H1 (cell line): ENCODE measurements at regions not wholly inside any gene's neighbourhood (a gene's known extent, or its start where the extent isn't known, plus 50 kb on each side); places are given as distances from the start of the nearest gene placed in this dataset.

Source experiments
- CTCF ChIA-PET: fragments of 300-600 bp; sonication (Branson Sonifier 250); formaldehyde crosslinking; loops from one replicate; lab custom pipeline; 2021; ENCODE audit not compliant: partially characterized antibody; lab: Charles Lee
- POLR2A ChIA-PET: fragments of 300-600 bp; sonication (Branson Sonifier 250); formaldehyde crosslinking; loops from one replicate; lab custom pipeline; 2021; ENCODE audit warnings: inconsistent platforms; ENCODE audit not compliant: partially characterized antibody; lab: Charles Lee
- DNase-seq, 2 experiments: peaks; one replicate each; pipeline versions ENCODE4 v3.0.0 to v3.0.0-alpha.2; 2010 to 2022; ENCODE audit warnings: low spot score in 2 of 2, low read depth in 1 of 2, mixed read lengths in 1 of 2
- FAIRE-seq: peaks from 2 replicates; lab custom pipeline; 2011; peaks lifted over from hg19 to GRCh38; lab: Jason Lieb, UNC
- H2AFZ ChIP-seq: 2 replicates; pipeline ENCODE4 v1.8.1; 2012; ENCODE audit warnings: low read length, inconsistent platforms
- H2AK5ac ChIP-seq: 2 replicates; pipeline ENCODE4 v1.6.1; 2013; ENCODE audit warnings: low read depth, low read length
- H2BK120ac ChIP-seq: replicated peaks from 2 replicates; pipeline ENCODE3; 2013; ENCODE audit warnings: low read depth, low read length, inconsistent platforms
- H2BK12ac ChIP-seq: 2 replicates; pipeline ENCODE4 v1.6.1; 2013; ENCODE audit warnings: low read depth, low read length
- H2BK15ac ChIP-seq: 2 replicates; pipeline ENCODE4 v1.6.1; 2013; ENCODE audit warnings: low read length
- H2BK20ac ChIP-seq: 2 replicates; pipeline ENCODE4 v1.6.1; 2013; ENCODE audit warnings: low read length
- H2BK5ac ChIP-seq: 2 replicates; pipeline ENCODE4 v1.6.1; 2013; ENCODE audit warnings: low read depth, low read length
- H3K14ac ChIP-seq: 2 replicates; pipeline ENCODE4 v1.6.1; 2013; ENCODE audit warnings: inconsistent platforms; ENCODE audit not compliant: insufficient read length
- H3K18ac ChIP-seq: 2 replicates; pipeline ENCODE4 v1.6.1; 2013; ENCODE audit warnings: low read length; ENCODE audit errors: extremely low read depth
- H3K23ac ChIP-seq: 2 replicates; pipeline ENCODE4 v1.6.1; 2013; ENCODE audit warnings: inconsistent platforms; ENCODE audit not compliant: insufficient read length
- H3K23me2 ChIP-seq: 2 replicates; pipeline ENCODE4 v1.6.1; 2013; ENCODE audit warnings: low read depth, low read length
- H3K27ac ChIP-seq: 2 replicates; pipeline ENCODE4 v1.6.1; 2011; ENCODE audit warnings: low read depth, low read length, inconsistent platforms
- H3K27me3 ChIP-seq, 4 experiments: replicated peaks in 1 of 4; 1 replicate in 1 of 4; 2 replicates in 3 of 4; pipeline versions ENCODE4 v1.6.1 to v1.8.1; 2011 to 2013; ENCODE audit warnings: low read length in 3 of 4, mild to moderate bottlenecking in 3 of 4, inconsistent platforms in 2 of 4, mixed read lengths in 2 of 4, moderate library complexity in 1 of 4; ENCODE audit not compliant: control insufficient read depth in 3 of 4, insufficient read depth in 3 of 4; ENCODE audit errors: extremely low read depth in 1 of 4
- H3K36me3 ChIP-seq, 4 experiments: 2 replicates each; pipeline versions ENCODE4 v1.6.1 to v1.8.1; 2011 to 2013; ENCODE audit warnings: mild to moderate bottlenecking in 4 of 4, low read length in 3 of 4, moderate library complexity in 2 of 4, control low read depth in 1 of 4, inconsistent platforms in 1 of 4; ENCODE audit not compliant: insufficient read depth in 4 of 4, control insufficient read depth in 2 of 4
- H3K4ac ChIP-seq: replicated peaks from 2 replicates; pipeline ENCODE3; 2013; ENCODE audit warnings: low read length, low read depth, mixed read lengths, inconsistent platforms; ENCODE audit not compliant: insufficient read length
- H3K4me1 ChIP-seq, 4 experiments: replicated peaks in 1 of 4; 1 replicate in 1 of 4; 2 replicates in 3 of 4; pipeline versions ENCODE4 v1.6.1 to v1.8.1; 2011 to 2013; ENCODE audit warnings: low read length in 3 of 4, inconsistent platforms in 2 of 4, mixed read lengths in 1 of 4; ENCODE audit not compliant: insufficient read depth in 4 of 4, control insufficient read depth in 3 of 4
- H3K4me2 ChIP-seq, 2 experiments: 2 replicates each; pipeline versions ENCODE4 v1.6.1 to v1.8.1; 2011 to 2013; ENCODE audit warnings: low read depth in 2 of 2, low read length in 2 of 2, control low read depth in 1 of 2, inconsistent platforms in 1 of 2, mild to moderate bottlenecking in 1 of 2; ENCODE audit not compliant: insufficient read depth in 1 of 2
- H3K4me3 ChIP-seq, 4 experiments: fragments of 200-600, 300-600 bp in 1 of 4; sonication (generic), shearing (Covaris generic), sonication (Bioruptor Twin) in 1 of 4; 2 replicates each; pipeline versions ENCODE4 v1.5.1 to v1.8.1; 2011 to 2016; ENCODE audit warnings: low read length in 4 of 4, low read depth in 3 of 4, control low read depth in 2 of 4, inconsistent platforms in 2 of 4, mild to moderate bottlenecking in 2 of 4, mixed read lengths in 1 of 4, moderate library complexity in 1 of 4; ENCODE audit not compliant: insufficient read depth in 2 of 4; ENCODE audit errors: extremely low read depth in 1 of 4
- H3K56ac ChIP-seq: replicated peaks from 2 replicates; pipeline ENCODE3; 2013; ENCODE audit warnings: low read depth, mild to moderate bottlenecking, mixed read lengths, low read length, inconsistent platforms; ENCODE audit not compliant: insufficient read length
- H3K79me1 ChIP-seq: 2 replicates; pipeline ENCODE4 v1.6.1; 2013; ENCODE audit warnings: low read depth, low read length, control low read depth
- H3K79me2 ChIP-seq, 2 experiments: 2 replicates each; pipeline versions ENCODE4 v1.6.1 to v1.8.1; 2012 to 2013; ENCODE audit warnings: low read length in 2 of 2, mild to moderate bottlenecking in 2 of 2, inconsistent platforms in 1 of 2; ENCODE audit not compliant: insufficient read depth in 2 of 2, control insufficient read depth in 1 of 2
- H3K9ac ChIP-seq, 4 experiments: replicated peaks in 1 of 4; 1 replicate in 1 of 4; 2 replicates in 3 of 4; pipeline versions ENCODE4 v1.6.1 to v1.8.1; 2011 to 2013; ENCODE audit warnings: low read depth in 3 of 4, low read length in 3 of 4, control low read depth in 2 of 4, mild to moderate bottlenecking in 2 of 4, moderate library complexity in 2 of 4, inconsistent platforms in 1 of 4; ENCODE audit errors: extremely low read depth in 1 of 4
- H3K9me3 ChIP-seq, 2 experiments: 2 replicates each; pipeline versions ENCODE4 v1.6.1 to v1.8.1; 2012 to 2013; ENCODE audit warnings: mild to moderate bottlenecking in 2 of 2, moderate library complexity in 2 of 2, control low read depth in 1 of 2, inconsistent platforms in 1 of 2, low read depth in 1 of 2, low read length in 1 of 2, mixed read lengths in 1 of 2; ENCODE audit not compliant: insufficient read depth in 2 of 2
- H4K20me1 ChIP-seq, 2 experiments: replicated peaks in 1 of 2; 2 replicates each; pipeline versions ENCODE3 to v1.8.1; 2011 to 2013; ENCODE audit warnings: inconsistent platforms in 2 of 2, low read length in 2 of 2, mild to moderate bottlenecking in 1 of 2; ENCODE audit not compliant: insufficient read depth in 2 of 2, control insufficient read depth in 1 of 2
- H4K5ac ChIP-seq: 2 replicates; pipeline ENCODE4 v1.6.1; 2013; ENCODE audit warnings: low read length, low read depth, mixed read lengths, inconsistent platforms; ENCODE audit not compliant: insufficient read length
- H4K8ac ChIP-seq: 2 replicates; pipeline ENCODE4 v1.8.0; 2013; ENCODE audit warnings: mild to moderate bottlenecking, moderate library complexity, low read length, inconsistent platforms; ENCODE audit not compliant: insufficient read depth; ENCODE audit errors: extremely low read depth
- H4K91ac ChIP-seq: replicated peaks from 2 replicates; pipeline ENCODE3; 2013; ENCODE audit warnings: low read length, mixed read lengths, inconsistent platforms; ENCODE audit not compliant: insufficient read length
- GABPA ChIP-seq: IDR thresholded peaks from 2 replicates; pipeline ENCODE4 v1.6.1; 2011; ENCODE audit warnings: mild to moderate bottlenecking, low read length, moderate library complexity, borderline replicate concordance; ENCODE audit not compliant: insufficient read depth
- RXRA ChIP-seq: IDR thresholded peaks from 2 replicates; pipeline ENCODE4 v1.6.1; 2011; ENCODE audit warnings: low read depth, mild to moderate bottlenecking, low read length, moderate library complexity; ENCODE audit not compliant: insufficient read depth
- SP2 ChIP-seq: IDR thresholded peaks from 2 replicates; pipeline ENCODE4 v1.6.1; 2012; ENCODE audit warnings: mild to moderate bottlenecking, low read length, inconsistent platforms
- TAF1 ChIP-seq: IDR thresholded peaks from 2 replicates; pipeline ENCODE4 v1.6.1; 2011; ENCODE audit warnings: mild to moderate bottlenecking, low read depth, low read length
- TCF12 ChIP-seq: IDR thresholded peaks from 2 replicates; pipeline ENCODE4 v1.6.1; 2011; ENCODE audit warnings: low read depth, mild to moderate bottlenecking, low read length
- WGBS, 2 experiments: shearing (Covaris generic) in 1 of 2; methylation state at CpG; one replicate each; pipeline versions ENCODE4 v1.1.6 to v1.1.7; 2013 to 2015; ENCODE audit warnings: low lambda C conversion rate in 2 of 2, mixed read lengths in 2 of 2, inconsistent platforms in 1 of 2, low coverage in 1 of 2, missing lambda C conversion rate in 1 of 2; ENCODE audit not compliant: insufficient replicate concordance in 2 of 2, insufficient coverage in 1 of 2, insufficient read length in 1 of 2; ENCODE audit errors: extremely low coverage in 1 of 2, missing lambda C conversion rate in 1 of 2; 5-methylcytosine and 5-hydroxymethylcytosine counted together
- TF ChIP-seq, protein P1 (sequence below): IDR thresholded peaks from 2 replicates; pipeline ENCODE4 v1.6.1; 2011; ENCODE audit warnings: low read depth, mild to moderate bottlenecking, low read length; ENCODE audit not compliant: insufficient read depth
- TF ChIP-seq, protein P2 (sequence below), 3 experiments: IDR thresholded peaks; 1 replicate in 2 of 3; 2 replicates in 1 of 3; pipeline versions ENCODE4 v1.5.1 to v1.6.1; 2011; ENCODE audit warnings: low read length in 3 of 3, mild to moderate bottlenecking in 3 of 3, inconsistent platforms in 2 of 3, low read depth in 1 of 3, moderate library complexity in 1 of 3; ENCODE audit not compliant: insufficient read depth in 1 of 3; ENCODE audit errors: control extremely low read depth in 1 of 3

DNA sequence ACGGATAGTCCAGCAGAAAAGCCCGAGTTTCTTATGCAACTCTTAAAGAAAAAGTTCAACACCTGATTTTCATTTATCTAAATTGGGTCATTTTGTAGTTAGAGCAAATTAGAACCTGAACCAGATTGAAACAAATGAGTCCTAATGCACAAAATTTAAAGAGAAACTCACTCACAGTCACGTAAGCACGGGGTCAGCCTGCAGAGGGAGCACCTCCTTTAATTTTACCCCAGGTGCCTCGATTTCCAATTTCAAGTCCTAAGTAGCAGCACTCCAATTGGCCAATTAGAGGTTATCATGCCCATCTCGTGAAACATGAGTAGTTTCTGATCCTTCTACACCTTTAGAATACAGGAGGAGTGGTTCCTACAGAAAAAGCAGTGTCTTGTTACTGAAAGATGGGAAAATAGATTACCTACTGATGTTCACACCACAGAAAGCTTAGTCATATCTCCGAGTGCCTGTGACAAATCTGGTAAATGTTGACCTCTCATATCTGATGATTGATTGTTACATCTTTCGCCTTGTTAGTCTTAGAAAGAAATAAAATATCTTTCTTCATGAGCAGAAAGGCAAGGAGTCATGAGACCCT, 1929.8 kb upstream of the LRRTM1 start:
- no peak overlapping the region for H2AFZ ChIP-seq
- no peak overlapping the region for H4K91ac ChIP-seq
- H3K79me2 ChIP-seq, result no peaks in the 10 kb centered on the region
- H3K9ac ChIP-seq, result no peak overlapping the region
- no peak overlapping the region for H4K5ac ChIP-seq
- H2BK15ac ChIP-seq, result no peak overlapping the region
- no peaks in the 10 kb centered on the region for H3K79me1 ChIP-seq
- H3K4me3 ChIP-seq, result no peak overlapping the region
- no peak overlapping the region for H3K18ac ChIP-seq
- H3K14ac ChIP-seq, result no peak overlapping the region
- no peak overlapping the region for H2BK5ac ChIP-seq
- H3K4me1 ChIP-seq, result no peaks in the 10 kb centered on the region
- H3K9me3 ChIP-seq, result no peaks in the 10 kb centered on the region
- H4K20me1 ChIP-seq, result no peaks in the 10 kb centered on the region
- H3K27me3 ChIP-seq, result no peaks in the 10 kb centered on the region
- H2BK20ac ChIP-seq, result no peak overlapping the region
- ChIA-PET POLR2A (no interaction called here), CTCF (interaction anchor here (1.2 kb wide), 1 partner anchor 337 kb away, joined by 3 read pairs; no protein-coding TSS in a partner anchor)
- H3K36me3 ChIP-seq, result no peaks in the 10 kb centered on the region
- DNase-seq (no peak), FAIRE-seq (no peak)
- H3K4ac ChIP-seq, result no peak overlapping the region
- no peak overlapping the region for H3K56ac ChIP-seq
- no peak overlapping the region for H3K23ac ChIP-seq
- no peak overlapping the region for H2AK5ac ChIP-seq
- WGBS, 2 experiments, result 87% methylated on average over 8 of the region's 8 CpGs; no CpG with 5 or more reads in 1 of the 2 experiments
- no peak overlapping the region for H2BK120ac ChIP-seq
- H3K27ac ChIP-seq, result no peak overlapping the region
- H3K4me2 ChIP-seq, result no peak overlapping the region
- no peaks in the 10 kb centered on the region for H3K23me2 ChIP-seq
- no peak overlapping the region for H4K8ac ChIP-seq
- no peak overlapping the region for H2BK12ac ChIP-seq
- TF ChIP-seq TAF1, result no peak
- TF ChIP-seq, protein P1, sequence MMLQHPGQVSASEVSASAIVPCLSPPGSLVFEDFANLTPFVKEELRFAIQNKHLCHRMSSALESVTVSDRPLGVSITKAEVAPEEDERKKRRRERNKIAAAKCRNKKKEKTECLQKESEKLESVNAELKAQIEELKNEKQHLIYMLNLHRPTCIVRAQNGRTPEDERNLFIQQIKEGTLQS, result no peak
- TF ChIP-seq TCF12, result no peak
- TF ChIP-seq, protein P2, sequence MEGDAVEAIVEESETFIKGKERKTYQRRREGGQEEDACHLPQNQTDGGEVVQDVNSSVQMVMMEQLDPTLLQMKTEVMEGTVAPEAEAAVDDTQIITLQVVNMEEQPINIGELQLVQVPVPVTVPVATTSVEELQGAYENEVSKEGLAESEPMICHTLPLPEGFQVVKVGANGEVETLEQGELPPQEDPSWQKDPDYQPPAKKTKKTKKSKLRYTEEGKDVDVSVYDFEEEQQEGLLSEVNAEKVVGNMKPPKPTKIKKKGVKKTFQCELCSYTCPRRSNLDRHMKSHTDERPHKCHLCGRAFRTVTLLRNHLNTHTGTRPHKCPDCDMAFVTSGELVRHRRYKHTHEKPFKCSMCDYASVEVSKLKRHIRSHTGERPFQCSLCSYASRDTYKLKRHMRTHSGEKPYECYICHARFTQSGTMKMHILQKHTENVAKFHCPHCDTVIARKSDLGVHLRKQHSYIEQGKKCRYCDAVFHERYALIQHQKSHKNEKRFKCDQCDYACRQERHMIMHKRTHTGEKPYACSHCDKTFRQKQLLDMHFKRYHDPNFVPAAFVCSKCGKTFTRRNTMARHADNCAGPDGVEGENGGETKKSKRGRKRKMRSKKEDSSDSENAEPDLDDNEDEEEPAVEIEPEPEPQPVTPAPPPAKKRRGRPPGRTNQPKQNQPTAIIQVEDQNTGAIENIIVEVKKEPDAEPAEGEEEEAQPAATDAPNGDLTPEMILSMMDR (IDR thresholded peaks at IDR 0.05; ENCODE audit: control extremely low read depth in 1 of 3, insufficient read depth in 1 of 3, low read depth in 1 of 3, low read length in 3 of 3), result peak in 2 of 3 experiments; percentile 26 to 39; a peak in 2 of 4 replicates
- TF ChIP-seq RXRA, result no peak
- no peak for TF ChIP-seq GABPA
- TF ChIP-seq SP2, result no peak
